ENCODE measurements at regions not wholly inside any gene's neighbourhood (a gene's known extent, or its start where the extent isn't known, plus 50 kb on each side); places are given as distances from the start of the nearest gene placed in this dataset.

DNA sequence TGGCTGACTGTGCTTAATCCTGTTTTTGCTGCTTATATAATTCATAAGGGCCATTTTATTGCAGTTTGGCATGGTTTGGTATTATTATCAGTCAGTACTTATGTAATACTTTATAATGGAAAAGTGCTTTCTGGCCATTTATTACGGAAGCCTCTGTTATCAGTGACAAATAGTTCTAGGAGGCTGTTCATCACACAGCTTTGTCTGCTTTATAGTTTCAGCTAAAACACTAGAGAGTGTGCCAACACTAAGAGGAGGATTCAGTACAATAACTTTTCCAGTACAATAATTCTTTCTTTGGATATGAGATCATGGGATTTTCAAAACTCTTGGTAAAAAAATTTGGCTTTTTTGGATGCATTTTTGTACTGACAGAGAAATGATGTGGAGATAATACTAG, 102.9 kb upstream of the PTGFR start:
- Histone ChIP-seq H3K27ac (ENCODE audit: low read depth in 1 of 2, low read length in 2 of 2) (no peak overlapping the region), H3K4me2 (replicated peaks; ENCODE audit: extremely low read depth, low read length, poor library complexity, severe bottlenecking) (no peak overlapping the region), H3K79me2 (ENCODE audit: insufficient read depth, low read length) (no peaks in the 10 kb centered on the region), H3K9me3 (replicated peaks in 1 of 2; ENCODE audit: control insufficient read depth in 1 of 2, insufficient read depth in 1 of 2, low read length in 2 of 2) (no peaks in the 10 kb centered on the region), H3K4me3 (replicated peaks in 1 of 3; ENCODE audit: low read depth in 2 of 3, low read length in 3 of 3) (no peak overlapping the region), H3K9ac (ENCODE audit: insufficient read depth, low read length, poor library complexity, severe bottlenecking) (no peak overlapping the region), H2AFZ (ENCODE audit: insufficient read depth, low read depth, low read length, poor library complexity, severe bottlenecking) (no peak overlapping the region), H4K20me1 (ENCODE audit: insufficient read depth, low read length) (no peaks in the 10 kb centered on the region), H3K27me3 (ENCODE audit: control insufficient read depth in 2 of 2, insufficient read depth in 2 of 2, low read length in 2 of 2) (no peaks in the 10 kb centered on the region), H3K4me1 (ENCODE audit: control insufficient read depth in 1 of 2, insufficient read depth in 2 of 2, low read length in 2 of 2) (no peaks in the 10 kb centered on the region), H3K36me3 (replicated peaks in 1 of 2; ENCODE audit: control insufficient read depth in 1 of 2, insufficient read depth in 2 of 2, low read length in 2 of 2) (no peaks in the 10 kb centered on the region)
- intact Hi-C loops (cut with micrococcal nuclease) = no loop called here
- no peaks in the 10 kb centered on the region for H3K36me3 Mint-ChIP-seq
- DNase-seq = no peak
- no peak for TF ChIP-seq CTCF (IDR thresholded peaks at IDR 0.05)
- no peaks in the 10 kb centered on the region for H3K27me3 Mint-ChIP-seq (ENCODE audit: low read depth in 3 of 3)
- H3K4me3 Mint-ChIP-seq = no peak overlapping the region
- peaks cover 0 to 6% (median 3%) of the 10 kb centered on the region in 7 donors for H3K9me3 Mint-ChIP-seq
- H3K4me1 Mint-ChIP-seq = no peaks in the 10 kb centered on the region
- no peak overlapping the region for H3K27ac Mint-ChIP-seq
- no CpG with 5 or more reads among the region's 1 CpG for WGBS (ENCODE audit: insufficient coverage)

- no peak overlapping the region for H3K27ac Mint-ChIP-seq
- H3K4me3 ChIP-seq (replicated peaks in 1 of 3; ENCODE audit: low read depth in 2 of 3, low read length in 3 of 3) = no peak overlapping the region
- H3K27me3 Mint-ChIP-seq (ENCODE audit: low read depth in 3 of 3) = no peaks in the 10 kb centered on the region
- H3K36me3 Mint-ChIP-seq = no peaks in the 10 kb centered on the region
- no peaks in the 10 kb centered on the region for H3K27me3 ChIP-seq (ENCODE audit: control insufficient read depth in 2 of 2, insufficient read depth in 2 of 2, low read length in 2 of 2)
- no peaks in the 10 kb centered on the region for H3K4me1 ChIP-seq (ENCODE audit: control insufficient read depth in 1 of 2, insufficient read depth in 2 of 2, low read length in 2 of 2)
- H3K9me3 ChIP-seq (replicated peaks in 1 of 2; ENCODE audit: control insufficient read depth in 1 of 2, insufficient read depth in 1 of 2, low read length in 2 of 2) = no peaks in the 10 kb centered on the region
- TF ChIP-seq CTCF (IDR thresholded peaks at IDR 0.05) = no peak
- H3K4me1 Mint-ChIP-seq = no peaks in the 10 kb centered on the region
- no peak overlapping the region for H3K4me2 ChIP-seq (replicated peaks; ENCODE audit: extremely low read depth, low read length, poor library complexity, severe bottlenecking)
- intact Hi-C loops (cut with micrococcal nuclease) = no loop called here
- no peak overlapping the region for H3K4me3 Mint-ChIP-seq
- H3K36me3 ChIP-seq (replicated peaks in 1 of 2; ENCODE audit: control insufficient read depth in 1 of 2, insufficient read depth in 2 of 2, low read length in 2 of 2) = no peaks in the 10 kb centered on the region
- H4K20me1 ChIP-seq (ENCODE audit: insufficient read depth, low read length) = no peaks in the 10 kb centered on the region
- H3K9ac ChIP-seq (ENCODE audit: insufficient read depth, low read length, poor library complexity, severe bottlenecking) = no peak overlapping the region
- H3K79me2 ChIP-seq (ENCODE audit: insufficient read depth, low read length) = no peaks in the 10 kb centered on the region
- no peak for DNase-seq
- H3K9me3 Mint-ChIP-seq = peaks cover 0 to 6% (median 3%) of the 10 kb centered on the region in 7 donors
- H3K27ac ChIP-seq (ENCODE audit: low read depth in 1 of 2, low read length in 2 of 2) = no peak overlapping the region
- no peak overlapping the region for H2AFZ ChIP-seq (ENCODE audit: insufficient read depth, low read depth, low read length, poor library complexity, severe bottlenecking)
These were observed 102.5 kb upstream of the PTGFR start for GRCh38 chr1:78388275-78388674.

Measured in CD14-positive monocyte (primary cell).